SK-N-SH (cell line): ENCODE measurements at regions not wholly inside any gene's neighbourhood (a gene's known extent, or its start where the extent isn't known, plus 50 kb on each side); places are given as distances from the start of the nearest gene placed in this dataset.
A peak's percentile ranks its signal among the peaks of the same experiment; 100 is the strongest.

Source experiments
- CTCF ChIA-PET: fragments of 300-600, 350-600 bp; formaldehyde crosslinking; extraction: SDS; loops from one replicate; lab custom pipeline; 2021; lab: Yijun Ruan, JAX
- POLR2A ChIA-PET: fragments of 350-600 bp; sonication (Branson Sonifier 250); formaldehyde crosslinking; extraction: SDS; loops from one replicate; lab custom pipeline; 2020; ENCODE audit warnings: antibody characterized with exemption, inconsistent platforms; lab: Yijun Ruan, JAX
- DNase-seq: peaks from one replicate; pipeline ENCODE4 v3.0.0; 2012
- H2AFZ ChIP-seq: fragments of 200-600 bp; sonication (generic); 2 replicates; pipeline ENCODE4 v1.8.1; 2016; ENCODE audit warnings: antibody characterized with exemption, mild to moderate bottlenecking, low read depth
- H3F3A ChIP-seq: fragments of 200-600 bp; sonication (generic); replicated peaks from 2 replicates; pipeline ENCODE3; 2016; ENCODE audit warnings: antibody characterized with exemption, mild to moderate bottlenecking; ENCODE audit not compliant: insufficient read depth
- H3K27ac ChIP-seq, 2 experiments: fragments of 200-500 bp in 1 of 2; fragments of 200-600 bp in 1 of 2; sonication (Bioruptor generic) in 1 of 2; sonication (generic), shearing (Covaris generic) in 1 of 2; 2 replicates each; pipeline versions ENCODE4 v1.5.1 to v1.6.1; 2014 to 2016; ENCODE audit warnings: low read depth in 2 of 2, inconsistent platforms in 1 of 2, low read length in 1 of 2, mild to moderate bottlenecking in 1 of 2, mixed read lengths in 1 of 2
- H3K27me3 ChIP-seq: fragments of 200-600 bp; sonication (generic), shearing (Covaris generic); 2 replicates; pipeline ENCODE4 v1.6.1; 2016; ENCODE audit warnings: mixed run types; ENCODE audit not compliant: insufficient read depth
- H3K36me3 ChIP-seq, 2 experiments: fragments of 200-500 bp in 1 of 2; fragments of 200-600 bp in 1 of 2; sonication (Bioruptor generic) in 1 of 2; sonication (generic) in 1 of 2; replicated peaks in 1 of 2; 2 replicates each; pipeline versions ENCODE3 to v1.5.1; 2014 to 2016; ENCODE audit warnings: low read length in 1 of 2, mild to moderate bottlenecking in 1 of 2; ENCODE audit not compliant: insufficient read depth in 2 of 2, control insufficient read depth in 1 of 2
- H3K4me1 ChIP-seq, 2 experiments: fragments of 200-500 bp in 1 of 2; fragments of 200-600 bp in 1 of 2; sonication (Bioruptor generic) in 1 of 2; sonication (generic), shearing (Covaris generic) in 1 of 2; 2 replicates each; pipeline versions ENCODE4 v1.5.1 to v1.6.1; 2014 to 2016; ENCODE audit warnings: low read depth in 1 of 2, low read length in 1 of 2, mixed run types in 1 of 2; ENCODE audit not compliant: insufficient read depth in 2 of 2, control insufficient read depth in 1 of 2
- H3K4me2 ChIP-seq: fragments of 200-600 bp; sonication (generic), shearing (Covaris generic); 2 replicates; pipeline ENCODE4 v1.6.1; 2017; ENCODE audit warnings: mixed run types
- H3K4me3 ChIP-seq, 2 experiments: fragments of 200-500 bp in 1 of 2; fragments of 200-600 bp in 1 of 2; sonication (Bioruptor generic) in 1 of 2; sonication (generic), shearing (Covaris generic) in 1 of 2; 2 replicates each; pipeline versions ENCODE4 v1.5.1 to v1.8.1; 2014 to 2016; ENCODE audit warnings: low read depth in 2 of 2, inconsistent platforms in 1 of 2, low read length in 1 of 2, mild to moderate bottlenecking in 1 of 2, mixed read lengths in 1 of 2, moderate library complexity in 1 of 2
- H3K79me2 ChIP-seq: fragments of 200-600 bp; sonication (generic); 2 replicates; pipeline ENCODE4 v1.8.1; 2017; ENCODE audit warnings: mild to moderate bottlenecking; ENCODE audit not compliant: insufficient read depth
- H3K9ac ChIP-seq: fragments of 200-600 bp; sonication (generic); 2 replicates; pipeline ENCODE4 v1.6.1; 2017; ENCODE audit warnings: mixed run types
- H3K9me2 ChIP-seq: fragments of 200-600 bp; sonication (generic); 2 replicates; pipeline ENCODE4 v1.6.1; 2017; ENCODE audit warnings: mixed run types
- H3K9me3 ChIP-seq: fragments of 200-600 bp; sonication (generic); 2 replicates; pipeline ENCODE4 v1.6.1; 2017; ENCODE audit warnings: mixed run types, mild to moderate bottlenecking, moderate library complexity
- H4K20me1 ChIP-seq: fragments of 200-600 bp; sonication (generic); 2 replicates; pipeline ENCODE4 v1.6.1; 2017; ENCODE audit warnings: mild to moderate bottlenecking, mixed run types; ENCODE audit not compliant: insufficient read depth
- CTCF ChIP-seq: fragments of 200-600 bp; sonication (generic); IDR thresholded peaks from 2 replicates; pipeline ENCODE4 v1.6.1; 2017; ENCODE audit warnings: antibody characterized with exemption, mild to moderate bottlenecking, moderate library complexity
- EP300 ChIP-seq, 2 experiments: IDR thresholded peaks; 2 replicates each; pipeline versions ENCODE4 v1.4.0 to v1.6.1; 2012; ENCODE audit warnings: borderline replicate concordance in 1 of 2, low read depth in 1 of 2, low read length in 1 of 2
- FOXM1 ChIP-seq: IDR thresholded peaks from 2 replicates; pipeline ENCODE4 v1.4.0; 2012; ENCODE audit warnings: low read depth, mild to moderate bottlenecking
- GABPA ChIP-seq: IDR thresholded peaks from 2 replicates; pipeline ENCODE4 v1.4.0; 2012; ENCODE audit warnings: low read depth, mild to moderate bottlenecking
- IRF3 ChIP-seq: fragments of 150-350 bp; IDR thresholded peaks from 2 replicates; pipeline ENCODE4 v1.6.1; 2016; ENCODE audit warnings: mild to moderate bottlenecking, low read depth, low read length
- JUND ChIP-seq: IDR thresholded peaks from 2 replicates; pipeline ENCODE4 v1.4.0; 2012
- MAX ChIP-seq: IDR thresholded peaks from 2 replicates; pipeline ENCODE4 v1.4.0; 2012; ENCODE audit warnings: low read depth
- MEF2A ChIP-seq: IDR thresholded peaks from 2 replicates; pipeline ENCODE4 v1.4.0; 2012; ENCODE audit warnings: low read depth, borderline replicate concordance
- MXI1 ChIP-seq: IDR thresholded peaks from 2 replicates; pipeline ENCODE4 v1.6.1; 2012; ENCODE audit warnings: mild to moderate bottlenecking, low read depth, low read length, improper control_type of control experiment
- NFIC ChIP-seq: IDR thresholded peaks from 2 replicates; pipeline ENCODE4 v1.4.0; 2012; ENCODE audit warnings: borderline replicate concordance
- PBX3 ChIP-seq: IDR thresholded peaks from 2 replicates; pipeline ENCODE4; 2012
- POLR2AphosphoS5 ChIP-seq: IDR thresholded peaks from 2 replicates; pipeline ENCODE4 v1.6.1; 2012; ENCODE audit warnings: low read depth, low read length
- RAD21 ChIP-seq: IDR thresholded peaks from 2 replicates; pipeline ENCODE4 v1.6.1; 2012; ENCODE audit warnings: mild to moderate bottlenecking, low read length
- RCOR1 ChIP-seq: fragments of 150-350 bp; IDR thresholded peaks from 2 replicates; pipeline ENCODE4 v1.6.1; 2017; ENCODE audit warnings: antibody characterized with exemption, low read length
- RFX5 ChIP-seq: IDR thresholded peaks from 2 replicates; pipeline ENCODE4 v1.6.1; 2012; ENCODE audit warnings: mild to moderate bottlenecking, improper control_type of control experiment, low read length
- SMC3 ChIP-seq: IDR thresholded peaks from 2 replicates; pipeline ENCODE4 v1.6.1; 2012; ENCODE audit warnings: low read depth, low read length, improper control_type of control experiment
- TCF12 ChIP-seq: IDR thresholded peaks from 2 replicates; pipeline ENCODE4 v1.4.0; 2012
- ZBTB33 ChIP-seq: IDR thresholded peaks from 2 replicates; pipeline ENCODE4 v1.4.0; 2012; ENCODE audit warnings: low read depth, borderline replicate concordance
- WGBS: methylation state at CpG from one replicate; pipeline ENCODE4 v1.1.6; 2017; ENCODE audit warnings: low lambda C conversion rate; 5-methylcytosine and 5-hydroxymethylcytosine counted together

- no peaks in the 10 kb centered on the region for H4K20me1 ChIP-seq
- no peaks in the 10 kb centered on the region for H3F3A ChIP-seq
- no peaks in the 10 kb centered on the region for H3K4me1 ChIP-seq
- no peaks in the 10 kb centered on the region for H3K9me2 ChIP-seq
- ChIA-PET POLR2A (no interaction called here), CTCF (no interaction called here)
- no peak overlapping the region for H3K27ac ChIP-seq
- no peak overlapping the region for H3K4me2 ChIP-seq
- TF ChIP-seq RAD21: no peak
- TF ChIP-seq RCOR1: no peak
- TF ChIP-seq MXI1: no peak
- TF ChIP-seq PBX3: no peak
- no peak for TF ChIP-seq POLR2AphosphoS5
- no peak for TF ChIP-seq NFIC
- TF ChIP-seq TCF12: no peak
- TF ChIP-seq JUND: no peak
- no peak overlapping the region for H3K4me3 ChIP-seq
- no peaks in the 10 kb centered on the region for H3K36me3 ChIP-seq
- DNase-seq: no peak
- no peaks in the 10 kb centered on the region for H3K79me2 ChIP-seq
- H3K9ac ChIP-seq: no peak overlapping the region
- no peaks in the 10 kb centered on the region for H3K27me3 ChIP-seq
- peaks cover 8% of the 10 kb centered on the region; the same call in 1 of the 2 replicates for H3K9me3 ChIP-seq
- no peak overlapping the region for H2AFZ ChIP-seq
Measured at GRCh38 chr2:146461068-146461467, 1383.8 kb upstream of the ACVR2A start.

- no peaks in the 10 kb centered on the region for H3K79me2 ChIP-seq
- H2AFZ ChIP-seq: no peak overlapping the region
- POLR2A ChIA-PET: no interaction called here
- H3K9ac ChIP-seq: no peak overlapping the region
- no peak overlapping the region for H3K27ac ChIP-seq
- H3K4me2 ChIP-seq: no peak overlapping the region
- H3K4me1 ChIP-seq: no peaks in the 10 kb centered on the region
- H3F3A ChIP-seq: no peaks in the 10 kb centered on the region
- no peak overlapping the region for H3K4me3 ChIP-seq
- DNase-seq: no peak
- H3K27me3 ChIP-seq: no peaks in the 10 kb centered on the region
- H3K9me3 ChIP-seq: peaks cover 8% of the 10 kb centered on the region; the same call in 1 of the 2 replicates
- no peaks in the 10 kb centered on the region for H3K36me3 ChIP-seq
- H3K9me2 ChIP-seq: no peaks in the 10 kb centered on the region
- TF ChIP-seq RFX5: no peak
- TF ChIP-seq IRF3: no peak
- no peak for TF ChIP-seq GABPA
- no peaks in the 10 kb centered on the region for H4K20me1 ChIP-seq
- CTCF ChIA-PET: no interaction called here
Measured at GRCh38 chr2:146458585-146458984, 1386.2 kb upstream of the ACVR2A start.

GRCh38 chr2:146457221-146457620 is 1387.6 kb upstream of the ACVR2A start:
- no peak for DNase-seq
- POLR2A ChIA-PET: no interaction called here
- Histone ChIP-seq H3K27ac (no peak overlapping the region), H3K9me2 (no peaks in the 10 kb centered on the region), H3K36me3 (no peaks in the 10 kb centered on the region), H3K9ac (no peak overlapping the region), H4K20me1 (no peaks in the 10 kb centered on the region), H3K79me2 (no peaks in the 10 kb centered on the region), H3K9me3 (peaks cover 8% of the 10 kb centered on the region; the same call in 1 of the 2 replicates), H3K4me2 (no peak overlapping the region), H3K4me3 (no peak overlapping the region), H3K4me1 (no peaks in the 10 kb centered on the region), H2AFZ (no peak overlapping the region), H3F3A (no peaks in the 10 kb centered on the region), H3K27me3 (no peaks in the 10 kb centered on the region)
- 12% methylated on average over 4 of the region's 4 CpGs for WGBS
- CTCF ChIA-PET: no interaction called here
- TF ChIP-seq FOXM1: no peak
- TF ChIP-seq NFIC: peak; percentile 36; the same call in 1 of the 2 replicates
- no peak for TF ChIP-seq MAX
- no peak for TF ChIP-seq MEF2A
- no peak for TF ChIP-seq SMC3
- TF ChIP-seq TCF12: peak; percentile 70
- no peak for TF ChIP-seq ZBTB33
- TF ChIP-seq CTCF: no peak
- 0 out of 4 replicates have a peak, but pooled peaks of 1 of the 2 experiments have one; percentile 14 for TF ChIP-seq EP300 (IDR thresholded peaks at IDR 0.05; ENCODE audit: borderline replicate concordance in 1 of 2, low read depth in 1 of 2, low read length in 1 of 2)
- TF ChIP-seq RCOR1: no peak
